ENCODE measurements at regions not wholly inside any gene's neighbourhood (a gene's known extent, or its start where the extent isn't known, plus 50 kb on each side); places are given as distances from the start of the nearest gene placed in this dataset.

DNA sequence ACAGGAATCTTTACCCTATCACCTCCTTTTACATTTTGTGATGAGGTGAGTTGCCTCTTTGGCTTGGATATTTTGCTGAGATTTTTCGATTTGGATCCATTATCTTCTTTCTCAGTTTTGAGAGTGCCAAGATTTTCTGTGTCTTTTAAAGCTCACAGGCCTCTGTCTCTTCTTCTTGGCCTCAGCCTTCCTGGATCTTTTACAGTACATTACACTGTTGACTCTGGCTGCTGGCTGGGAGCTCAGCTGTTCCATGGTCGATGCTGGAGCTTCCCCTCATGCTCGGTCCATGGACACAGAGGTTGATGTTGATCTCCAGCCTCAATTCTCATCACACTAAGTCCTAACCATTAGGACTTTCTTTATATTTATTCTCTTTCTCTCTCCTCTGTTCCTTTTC lies 332.8 kb upstream of the UBE2E3 start:
- no peaks in the 10 kb centered on the region for H3K4me1 Mint-ChIP-seq
- ATAC-seq (no peak), DNase-seq (no peak)
- no peak overlapping the region for H3K4me3 Mint-ChIP-seq
- no peak overlapping the region for H3K27ac ChIP-seq (ENCODE audit: low read length)
- no peaks in the 10 kb centered on the region for H3K36me3 Mint-ChIP-seq
- H3K27me3 ChIP-seq (ENCODE audit: control insufficient read depth, insufficient read depth, low read length): no peaks in the 10 kb centered on the region
- TF ChIP-seq, protein P1, sequence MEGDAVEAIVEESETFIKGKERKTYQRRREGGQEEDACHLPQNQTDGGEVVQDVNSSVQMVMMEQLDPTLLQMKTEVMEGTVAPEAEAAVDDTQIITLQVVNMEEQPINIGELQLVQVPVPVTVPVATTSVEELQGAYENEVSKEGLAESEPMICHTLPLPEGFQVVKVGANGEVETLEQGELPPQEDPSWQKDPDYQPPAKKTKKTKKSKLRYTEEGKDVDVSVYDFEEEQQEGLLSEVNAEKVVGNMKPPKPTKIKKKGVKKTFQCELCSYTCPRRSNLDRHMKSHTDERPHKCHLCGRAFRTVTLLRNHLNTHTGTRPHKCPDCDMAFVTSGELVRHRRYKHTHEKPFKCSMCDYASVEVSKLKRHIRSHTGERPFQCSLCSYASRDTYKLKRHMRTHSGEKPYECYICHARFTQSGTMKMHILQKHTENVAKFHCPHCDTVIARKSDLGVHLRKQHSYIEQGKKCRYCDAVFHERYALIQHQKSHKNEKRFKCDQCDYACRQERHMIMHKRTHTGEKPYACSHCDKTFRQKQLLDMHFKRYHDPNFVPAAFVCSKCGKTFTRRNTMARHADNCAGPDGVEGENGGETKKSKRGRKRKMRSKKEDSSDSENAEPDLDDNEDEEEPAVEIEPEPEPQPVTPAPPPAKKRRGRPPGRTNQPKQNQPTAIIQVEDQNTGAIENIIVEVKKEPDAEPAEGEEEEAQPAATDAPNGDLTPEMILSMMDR (IDR thresholded peaks at IDR 0.05): no peak
- H3K9me3 Mint-ChIP-seq: peaks cover 0 to 2% of the 10 kb centered on the region in 2 donors
- H3K9me3 ChIP-seq (ENCODE audit: control insufficient read depth, insufficient read depth, low read length): no peaks in the 10 kb centered on the region
- no peaks in the 10 kb centered on the region for H3K27me3 Mint-ChIP-seq (ENCODE audit: low read depth in 2 of 2)
- no peaks in the 10 kb centered on the region for H3K36me3 ChIP-seq (ENCODE audit: control insufficient read depth, insufficient read depth, low read length)
- no peak overlapping the region for H3K4me3 ChIP-seq (ENCODE audit: low read length)
- no peak overlapping the region for H3K27ac Mint-ChIP-seq
- WGBS (ENCODE audit: insufficient coverage): 67% methylated on average over 3 of the region's 3 CpGs
- H3K4me1 ChIP-seq (ENCODE audit: control insufficient read depth, insufficient read depth, low read length): no peaks in the 10 kb centered on the region
- intact Hi-C loops (cut with micrococcal nuclease): no loop called here

DNA sequence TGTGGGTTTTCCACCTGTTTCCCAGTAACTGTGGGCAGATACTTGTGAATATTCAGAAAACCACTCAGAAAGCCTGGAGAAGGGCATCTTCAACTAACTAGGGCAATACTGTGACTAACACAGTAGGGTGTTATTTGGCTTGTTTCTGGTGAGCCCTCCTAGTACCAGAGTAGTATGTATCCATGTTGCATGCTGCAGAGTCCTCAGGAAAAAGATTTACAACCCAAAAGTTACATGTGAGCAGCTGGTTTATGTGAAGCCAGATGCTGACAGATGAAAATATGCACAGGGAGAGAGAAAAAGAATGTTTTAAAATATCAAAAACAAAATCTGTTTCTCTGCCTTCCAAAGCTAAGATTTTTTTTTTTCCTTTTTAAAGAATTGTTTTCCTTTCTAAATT lies 333.2 kb upstream of the UBE2E3 start:
- Histone ChIP-seq H3K36me3 (ENCODE audit: control insufficient read depth, insufficient read depth, low read length) (no peaks in the 10 kb centered on the region), H3K4me1 (ENCODE audit: control insufficient read depth, insufficient read depth, low read length) (no peaks in the 10 kb centered on the region), H3K9me3 (ENCODE audit: control insufficient read depth, insufficient read depth, low read length) (no peaks in the 10 kb centered on the region), H3K27ac (ENCODE audit: low read length) (no peak overlapping the region), H3K27me3 (ENCODE audit: control insufficient read depth, insufficient read depth, low read length) (no peaks in the 10 kb centered on the region), H3K4me3 (ENCODE audit: low read length) (no peak overlapping the region)
- peaks cover 0 to 2% of the 10 kb centered on the region in 2 donors for H3K9me3 Mint-ChIP-seq
- no peak overlapping the region for H3K4me3 Mint-ChIP-seq
- intact Hi-C loops (cut with micrococcal nuclease): no loop called here
- no peak overlapping the region for H3K27ac Mint-ChIP-seq
- no peak for DNase-seq
- H3K36me3 Mint-ChIP-seq: no peaks in the 10 kb centered on the region
- ATAC-seq: no peak
- TF ChIP-seq, protein P1 (IDR thresholded peaks at IDR 0.05): no peak
- H3K27me3 Mint-ChIP-seq (ENCODE audit: low read depth in 2 of 2): no peaks in the 10 kb centered on the region
- H3K4me1 Mint-ChIP-seq: no peaks in the 10 kb centered on the region

DNA sequence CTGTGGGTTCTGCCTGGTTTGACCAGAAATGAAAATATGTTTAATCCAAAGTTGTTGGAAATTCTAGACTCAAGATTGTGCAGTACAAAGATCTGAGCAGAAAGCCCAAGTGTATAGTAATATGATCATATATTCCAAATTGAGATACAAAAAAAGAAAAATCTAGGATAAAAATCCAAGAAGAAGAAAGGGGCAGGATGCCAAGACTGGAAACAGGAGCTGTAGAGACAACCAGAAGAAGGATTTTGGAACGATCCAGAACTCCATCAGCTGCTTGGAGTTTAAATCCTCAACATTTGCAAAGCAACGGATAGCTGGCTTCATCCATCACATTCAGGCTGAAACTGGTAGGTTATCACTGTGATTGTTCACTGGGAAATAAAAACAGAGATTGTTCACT lies 333.6 kb upstream of the UBE2E3 start:
- no peak overlapping the region for H3K27ac Mint-ChIP-seq
- TF ChIP-seq, protein P1 (IDR thresholded peaks at IDR 0.05): no peak

DNA sequence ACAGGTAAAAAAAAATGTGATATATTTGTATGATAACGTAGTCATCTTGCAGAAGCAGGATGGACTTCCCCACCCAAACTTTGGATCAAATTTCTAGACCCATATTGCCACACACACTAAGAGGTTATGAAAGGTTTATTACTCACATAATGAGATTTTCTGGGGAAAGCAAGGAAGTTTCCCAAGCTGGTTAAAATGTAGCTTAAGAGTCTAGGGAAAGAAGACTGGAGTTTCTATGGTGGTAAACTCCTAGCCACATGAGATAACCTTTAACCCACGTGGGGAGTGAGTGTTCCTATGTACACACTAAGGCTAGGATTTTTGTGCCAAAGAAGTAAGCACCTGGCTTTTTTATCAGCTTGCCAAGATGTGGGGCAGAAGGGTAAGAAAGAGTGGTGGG lies 335.7 kb upstream of the UBE2E3 start:
- H3K4me3 ChIP-seq (ENCODE audit: low read length): no peak overlapping the region
- no peaks in the 10 kb centered on the region for H3K36me3 ChIP-seq (ENCODE audit: control insufficient read depth, insufficient read depth, low read length)
- Mint-ChIP-seq H3K4me1 (no peaks in the 10 kb centered on the region), H3K27me3 (ENCODE audit: low read depth in 2 of 2) (no peaks in the 10 kb centered on the region), H3K4me3 (no peak overlapping the region), H3K36me3 (no peaks in the 10 kb centered on the region), H3K9me3 (peaks cover under 1 to 2% of the 10 kb centered on the region in 2 donors), H3K27ac (no peak overlapping the region)
- H3K27ac ChIP-seq (ENCODE audit: low read length): no peak overlapping the region
- H3K9me3 ChIP-seq (ENCODE audit: control insufficient read depth, insufficient read depth, low read length): no peaks in the 10 kb centered on the region
- ATAC-seq (no peak), DNase-seq (no peak)
- 50% methylated on average over 1 of the region's 2 CpGs for WGBS (ENCODE audit: insufficient coverage)
- H3K4me1 ChIP-seq (ENCODE audit: control insufficient read depth, insufficient read depth, low read length): no peaks in the 10 kb centered on the region
- TF ChIP-seq, protein P1 (IDR thresholded peaks at IDR 0.05): no peak
- intact Hi-C loops (cut with micrococcal nuclease): no loop called here
- H3K27me3 ChIP-seq (ENCODE audit: control insufficient read depth, insufficient read depth, low read length): no peaks in the 10 kb centered on the region

More for the DNA sequence above, 333.6 kb upstream of the UBE2E3 start:
- no peaks in the 10 kb centered on the region for H3K27me3 Mint-ChIP-seq (ENCODE audit: low read depth in 2 of 2)
- Histone ChIP-seq H3K27ac (ENCODE audit: low read length) (no peak overlapping the region), H3K9me3 (ENCODE audit: control insufficient read depth, insufficient read depth, low read length) (no peaks in the 10 kb centered on the region), H3K36me3 (ENCODE audit: control insufficient read depth, insufficient read depth, low read length) (no peaks in the 10 kb centered on the region), H3K27me3 (ENCODE audit: control insufficient read depth, insufficient read depth, low read length) (no peaks in the 10 kb centered on the region), H3K4me1 (ENCODE audit: control insufficient read depth, insufficient read depth, low read length) (no peaks in the 10 kb centered on the region), H3K4me3 (ENCODE audit: low read length) (no peak overlapping the region)
- H3K4me1 Mint-ChIP-seq: no peaks in the 10 kb centered on the region
- intact Hi-C loops (cut with micrococcal nuclease): no loop called here
- DNase-seq: no peak
- 78% methylated on average over 2 of the region's 2 CpGs for WGBS (ENCODE audit: insufficient coverage)
- no peak overlapping the region for H3K4me3 Mint-ChIP-seq
- H3K36me3 Mint-ChIP-seq: no peaks in the 10 kb centered on the region
- peaks cover 0 to 2% of the 10 kb centered on the region in 2 donors for H3K9me3 Mint-ChIP-seq
- ATAC-seq: no peak

Measured in natural killer cell (primary cell).